ENCODE measurements at regions not wholly inside any gene's neighbourhood (a gene's known extent, or its start where the extent isn't known, plus 50 kb on each side); places are given as distances from the start of the nearest gene placed in this dataset.
"Not testable (repeated sequence)": the region's sequence is repeated elsewhere in the genome, so short reads cannot be mapped to it uniquely, and the experiment has no call there.

GRCh38 chr7:127473409-127473808, 80.9 kb upstream of the ZNF800 start:
- DNase-seq = no peak
- no peaks in the 10 kb centered on the region for H3K36me3 ChIP-seq
- H3K27me3 ChIP-seq = no peaks in the 10 kb centered on the region
- no peaks in the 10 kb centered on the region for H3K9me3 ChIP-seq
- H3K4me3 ChIP-seq = no peak overlapping the region

- Histone ChIP-seq H3K9me3 (no peaks in the 10 kb centered on the region), H3K4me3 (no peak overlapping the region), H3K36me3 (no peaks in the 10 kb centered on the region), H3K27me3 (no peaks in the 10 kb centered on the region)
- no peak for DNase-seq
These were observed 67.6 kb upstream of the ZNF800 start for GRCh38 chr7:127460077-127460476.

- not testable (repeated sequence) for DNase-seq, H3K9me3 ChIP-seq, H3K36me3 ChIP-seq, H3K27me3 ChIP-seq, H3K4me3 ChIP-seq
These were observed 58.8 kb upstream of the ZNF800 start for GRCh38 chr7:127451258-127451657.

GRCh38 chr7:127448566-127448965, 56.1 kb upstream of the ZNF800 start:
- Histone ChIP-seq H3K36me3 (no peaks in the 10 kb centered on the region), H3K27me3 (0 out of 2 replicates have a peak, but pooled peaks cover 3% of the 10 kb centered on the region), H3K4me3 (no peak overlapping the region), H3K9me3 (no peaks in the 10 kb centered on the region)
- DNase-seq = no peak

GRCh38 chr7:127447326-127447945, 54.9 kb upstream of the ZNF800 start:
- Histone ChIP-seq H3K4me3 (no peak overlapping the region), H3K9me3 (no peaks in the 10 kb centered on the region), H3K27me3 (0 out of 2 replicates have a peak, but pooled peaks cover 3% of the 10 kb centered on the region), H3K36me3 (no peaks in the 10 kb centered on the region)
- peak; percentile 17 for DNase-seq

GRCh38 chr7:127446842-127447241, 54.3 kb upstream of the ZNF800 start:
- DNase-seq = no peak
- Histone ChIP-seq H3K9me3 (no peaks in the 10 kb centered on the region), H3K27me3 (0 out of 2 replicates have a peak, but pooled peaks cover 3% of the 10 kb centered on the region), H3K4me3 (no peak overlapping the region), H3K36me3 (no peaks in the 10 kb centered on the region)
